ENCODE measurements at regions not wholly inside any gene's neighbourhood (a gene's known extent, or its start where the extent isn't known, plus 50 kb on each side); places are given as distances from the start of the nearest gene placed in this dataset.
A peak's percentile ranks its signal among the peaks of the same experiment; 100 is the strongest.

GRCh38 chr5:54679686-54680085 lies 162.1 kb downstream of the SNX18 start:
- DNase-seq (ENCODE audit: low read depth in 2 of 2), result no peak

- DNase-seq (ENCODE audit: low read depth in 2 of 2), result no peak
These were observed 161.2 kb downstream of the SNX18 start for GRCh38 chr5:54678737-54679136.

- no peak for DNase-seq (ENCODE audit: low read depth in 2 of 2)
These were observed 159.2 kb downstream of the SNX18 start for GRCh38 chr5:54676481-54677340.

DNA sequence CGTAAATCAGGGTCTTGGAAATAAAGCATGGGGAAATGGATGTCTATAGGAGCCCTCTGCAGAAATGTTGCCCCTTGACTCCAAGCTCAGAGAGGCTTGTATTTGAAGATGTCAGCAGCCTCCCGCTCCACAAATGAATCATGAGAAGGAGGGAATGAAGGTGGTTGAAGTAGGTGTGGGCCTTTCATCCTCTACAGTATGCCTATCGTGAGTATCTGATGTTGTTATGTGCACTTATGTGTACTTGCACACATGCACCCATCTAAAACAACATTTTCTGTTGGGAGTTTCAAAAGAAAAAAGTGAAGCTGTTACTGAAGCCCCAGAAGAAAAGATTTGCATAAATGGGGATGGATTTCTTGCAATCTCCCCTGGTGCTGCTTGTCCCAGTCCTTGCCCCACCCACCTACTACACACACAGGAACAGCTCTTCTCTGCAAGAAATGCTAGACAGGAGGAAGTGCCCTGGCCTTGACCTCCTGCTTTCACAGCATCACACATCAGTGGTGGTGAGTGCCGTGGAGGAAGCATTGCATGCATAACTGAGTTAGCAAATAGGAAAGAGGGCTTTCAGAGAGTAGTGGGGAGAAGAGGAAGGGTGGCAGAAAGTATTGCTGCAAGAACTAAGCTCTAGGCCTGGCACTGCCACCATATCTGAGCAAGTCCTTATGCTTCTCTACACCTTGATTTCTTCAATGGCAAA lies 156.1 kb downstream of the SNX18 start:
- DNase-seq (ENCODE audit: low read depth in 2 of 2), result peak; percentile 4 to 18

GRCh38 chr5:54672871-54673270 lies 155.3 kb downstream of the SNX18 start:
- DNase-seq (ENCODE audit: low read depth in 2 of 2), result no peak

DNA sequence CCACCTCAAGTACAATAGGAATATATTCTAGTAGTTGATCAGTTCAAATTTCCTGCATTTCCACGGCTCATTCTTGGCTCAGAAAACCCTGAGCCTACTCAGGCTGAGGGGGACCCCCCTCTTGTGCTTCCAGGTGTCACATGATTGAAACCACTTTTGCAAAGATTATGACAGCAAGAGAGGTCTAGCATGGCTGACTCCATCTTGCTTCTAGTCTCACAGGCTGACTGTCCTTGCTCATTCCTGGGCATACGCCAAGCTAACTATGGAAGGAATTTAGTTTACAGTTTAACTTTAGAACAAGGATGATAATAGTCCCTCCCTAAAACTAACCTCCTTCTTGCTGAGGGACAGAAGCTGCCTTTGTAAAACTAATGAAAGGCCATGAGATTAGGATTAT lies 154.1 kb downstream of the SNX18 start:
- DNase-seq (ENCODE audit: low read depth in 2 of 2), result no peak

DNA sequence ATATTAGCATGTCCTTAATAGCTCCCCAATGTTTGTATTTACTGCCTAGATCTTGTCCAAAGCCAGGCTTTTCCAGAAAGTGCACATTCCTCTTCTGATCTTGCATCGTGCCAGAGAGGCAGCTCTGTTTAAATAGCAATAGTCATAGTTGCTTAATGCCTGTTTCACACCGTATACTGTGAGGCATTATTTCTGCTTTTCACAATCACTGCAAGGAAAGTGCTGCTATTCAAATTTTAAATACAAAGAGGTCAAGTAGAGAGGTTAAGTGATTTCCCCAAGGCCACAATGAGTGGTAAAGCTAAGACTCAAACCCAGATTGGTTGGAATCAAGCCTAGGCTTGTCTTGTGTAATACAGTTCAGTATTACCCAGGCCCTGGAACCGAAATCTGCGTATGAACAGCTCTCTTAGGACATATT lies 153.6 kb downstream of the SNX18 start:
- no peak for DNase-seq (ENCODE audit: low read depth in 2 of 2)

- no peak for DNase-seq (ENCODE audit: low read depth in 2 of 2)
These were observed 152.7 kb downstream of the SNX18 start for GRCh38 chr5:54670281-54670680.

GRCh38 chr5:54669845-54670244 lies 152.3 kb downstream of the SNX18 start:
- DNase-seq (ENCODE audit: low read depth in 2 of 2), result no peak

DNA sequence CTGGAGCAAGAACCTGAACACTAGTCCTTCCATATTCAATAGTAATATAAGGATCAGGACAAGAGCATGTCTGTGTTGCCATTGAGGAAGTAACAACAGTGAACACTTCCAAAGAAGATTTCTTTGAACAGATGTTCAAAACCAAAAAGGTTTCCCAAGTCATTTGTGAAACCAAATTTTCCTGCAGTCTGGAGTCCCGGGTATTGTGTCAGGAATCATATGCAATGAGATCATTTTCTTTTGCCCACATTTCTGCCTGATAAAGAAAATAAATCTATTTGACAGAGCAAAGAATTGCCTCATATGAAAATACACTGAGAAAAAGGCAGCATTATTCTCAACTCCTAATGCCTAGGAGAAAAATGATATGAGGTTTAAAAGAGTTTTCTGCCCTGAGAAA lies 151.7 kb downstream of the SNX18 start:
- DNase-seq (ENCODE audit: low read depth in 2 of 2), result no peak

DNA sequence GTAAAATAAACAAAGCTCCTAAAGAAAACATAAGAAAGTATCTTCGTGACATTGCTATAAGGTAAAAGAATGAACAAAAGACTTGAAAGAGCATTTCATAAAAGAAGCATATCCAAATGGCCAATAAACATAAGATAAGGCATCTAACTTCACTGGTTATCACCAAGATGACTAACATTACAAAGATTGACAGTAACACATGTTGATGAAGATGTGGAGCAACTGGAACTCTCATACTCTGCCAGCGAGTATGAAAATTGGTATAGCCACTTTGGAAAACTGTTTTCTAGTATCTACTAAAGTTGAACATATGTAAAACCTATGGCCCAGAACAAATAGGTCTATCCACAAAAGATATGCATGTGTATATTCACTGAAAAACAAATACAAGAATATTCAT lies 150.5 kb downstream of the SNX18 start:
- no peak for DNase-seq (ENCODE audit: low read depth in 2 of 2)

DNA sequence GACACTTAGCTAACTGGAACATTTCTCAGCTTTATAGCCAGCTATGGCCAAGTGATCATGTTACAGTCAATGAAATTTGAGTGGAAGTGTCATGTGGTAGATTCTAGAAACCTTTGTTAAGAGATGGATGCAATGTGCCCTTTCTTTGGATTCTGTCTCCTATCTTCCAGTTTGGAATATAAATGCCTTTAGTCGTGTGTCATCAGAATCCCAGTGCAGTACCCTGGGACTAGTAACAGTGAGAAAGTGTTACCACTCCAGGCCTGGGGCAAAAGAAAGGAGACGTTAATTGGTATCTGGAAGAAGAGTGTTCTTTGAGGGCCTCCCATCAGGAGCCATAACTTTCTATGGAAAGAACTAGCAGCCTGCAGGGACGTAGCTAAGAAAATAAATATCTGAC lies 149.6 kb downstream of the SNX18 start:
- DNase-seq (ENCODE audit: low read depth in 2 of 2), result no peak

DNA sequence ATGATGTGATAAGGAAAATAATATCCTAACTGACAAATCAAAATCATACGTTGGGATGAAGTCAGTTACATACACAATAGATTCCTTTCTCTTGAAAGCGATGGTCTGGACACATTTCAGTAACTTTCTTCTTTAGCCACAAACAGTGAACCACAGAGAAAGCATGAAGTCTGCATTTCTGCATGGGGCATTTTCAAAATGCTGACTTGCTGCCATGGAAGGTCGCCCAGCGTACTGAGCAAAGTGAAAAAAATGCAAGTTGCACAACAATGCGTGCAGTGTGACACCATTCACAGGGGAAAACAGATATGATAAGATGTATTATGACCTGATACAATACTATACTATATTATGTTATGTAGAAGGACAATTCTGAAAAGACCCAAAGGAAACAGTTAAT lies 146.3 kb downstream of the SNX18 start:
- DNase-seq (ENCODE audit: low read depth in 2 of 2), result no peak

- no peak for DNase-seq (ENCODE audit: low read depth in 2 of 2)
These were observed 143.6 kb downstream of the SNX18 start for GRCh38 chr5:54661111-54661510.

GRCh38 chr5:54659700-54660131 lies 142.2 kb downstream of the SNX18 start:
- no peak for DNase-seq (ENCODE audit: low read depth in 2 of 2)

DNA sequence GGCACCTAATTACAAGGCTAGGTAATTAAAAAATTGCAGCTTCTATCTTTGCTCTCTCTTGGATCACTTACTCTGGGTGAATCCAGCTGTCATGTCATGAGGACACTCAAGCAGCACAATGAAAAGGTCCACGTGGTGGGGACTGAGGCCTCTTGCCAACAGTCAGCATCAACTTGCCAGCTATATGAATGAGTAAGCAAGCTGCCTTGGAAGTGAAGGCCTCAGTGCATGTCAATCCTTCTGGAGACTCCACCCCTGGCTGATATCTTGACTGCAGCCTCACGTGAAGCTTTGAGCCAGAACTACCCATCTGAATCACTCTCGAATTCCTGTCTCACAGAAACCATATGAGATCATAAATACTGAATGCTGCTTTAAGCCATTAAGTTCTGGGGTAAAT lies 140.5 kb downstream of the SNX18 start:
- DNase-seq (ENCODE audit: low read depth in 2 of 2), result no peak

GRCh38 chr5:54656261-54656728 lies 138.7 kb downstream of the SNX18 start:
- no peak for DNase-seq (ENCODE audit: low read depth in 2 of 2)

DNA sequence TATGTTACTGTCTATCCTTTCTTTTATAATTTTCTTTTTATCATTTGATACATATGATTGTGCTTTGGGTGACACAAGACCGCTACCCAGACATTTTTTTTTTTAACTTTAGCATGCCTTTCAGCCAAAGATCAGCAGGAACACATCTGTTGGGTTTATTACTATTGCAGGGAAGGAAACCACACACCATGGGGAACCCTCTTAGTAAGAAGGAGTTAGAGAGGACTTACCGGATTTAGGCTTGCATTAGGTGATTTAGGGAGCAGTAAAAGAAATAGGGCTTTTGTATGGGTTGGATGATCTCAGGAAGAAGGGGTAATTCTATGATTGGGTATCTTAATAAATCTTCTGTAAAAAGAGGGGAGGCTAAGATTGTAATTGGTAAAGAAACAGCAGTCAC lies 138.2 kb downstream of the SNX18 start:
- DNase-seq (ENCODE audit: low read depth in 2 of 2), result no peak

DNA sequence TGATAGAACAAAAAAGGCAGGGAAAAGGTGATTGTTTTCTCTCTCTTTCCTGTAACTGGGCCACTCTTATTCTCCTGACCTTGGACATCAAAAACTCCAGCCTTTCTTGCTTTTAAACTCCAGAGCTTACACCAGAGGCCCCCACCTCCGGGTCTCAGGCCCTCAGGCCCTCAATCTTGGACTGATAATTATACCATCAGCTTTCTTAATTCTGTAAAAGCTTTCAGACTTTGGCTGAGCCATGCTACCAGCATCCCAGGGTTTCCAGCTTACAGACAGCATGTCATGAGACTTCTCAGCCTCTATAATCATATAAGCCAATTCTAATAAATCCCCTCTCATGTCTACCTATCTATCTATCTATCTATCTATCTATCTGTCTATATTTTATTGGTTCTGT lies 137.7 kb downstream of the SNX18 start:
- DNase-seq (ENCODE audit: low read depth in 2 of 2), result no peak

GRCh38 chr5:54653956-54654614 lies 136.5 kb downstream of the SNX18 start:
- no peak for DNase-seq (ENCODE audit: low read depth in 2 of 2)

- no peak for DNase-seq (ENCODE audit: low read depth in 2 of 2)
These were observed 134.0 kb downstream of the SNX18 start for GRCh38 chr5:54651482-54652076.

GRCh38 chr5:54649041-54649504 lies 131.5 kb downstream of the SNX18 start:
- no peak for DNase-seq (ENCODE audit: low read depth in 2 of 2)
